HG02678 (cell line): ENCODE measurements at regions not wholly inside any gene's neighbourhood (a gene's known extent, or its start where the extent isn't known, plus 50 kb on each side); places are given as distances from the start of the nearest gene placed in this dataset.
A peak's percentile ranks its signal among the peaks of the same experiment; 100 is the strongest.
"Not testable (repeated sequence)": the region's sequence is repeated elsewhere in the genome, so short reads cannot be mapped to it uniquely, and the experiment has no call there.

Source experiments
- ATAC-seq: cut with Tn5 transposase; IDR thresholded peaks from one replicate; pipeline ENCODE4 v1.9.1; 2021; ENCODE audit warnings: mild to moderate bottlenecking, moderate library complexity; ENCODE audit not compliant: unreplicated experiment

- ATAC-seq: no peak
Measured at GRCh38 chr3:187795207-187795960, 50.1 kb upstream of the BCL6 start.

DNA sequence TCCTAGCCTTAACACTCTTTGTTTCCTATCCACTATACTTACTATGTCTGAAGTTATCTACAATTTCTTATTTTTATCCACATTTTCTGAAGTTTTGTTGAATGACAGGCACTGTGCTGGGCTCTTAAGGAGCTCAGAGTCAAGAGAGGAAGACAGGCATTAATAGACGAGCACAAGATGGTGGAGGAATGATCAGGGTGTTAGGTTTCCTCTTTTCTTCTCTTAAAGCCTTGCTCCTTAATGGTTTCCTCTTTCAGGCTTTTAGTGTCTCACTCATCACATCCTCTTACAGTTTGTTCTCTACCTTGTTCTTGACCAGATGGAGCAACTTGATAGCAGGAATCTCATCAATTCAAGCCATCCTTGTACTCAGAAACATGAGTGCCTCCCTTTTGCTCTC, 52.9 kb upstream of the BCL6 start:
- no peak for ATAC-seq

GRCh38 chr3:187798531-187799530, 53.6 kb upstream of the BCL6 start:
- ATAC-seq: no peak

- ATAC-seq: peak; percentile 47
Measured at GRCh38 chr3:187799942-187800641, 54.8 kb upstream of the BCL6 start.

GRCh38 chr3:187801152-187801551, 55.9 kb upstream of the BCL6 start:
- ATAC-seq: no peak

DNA sequence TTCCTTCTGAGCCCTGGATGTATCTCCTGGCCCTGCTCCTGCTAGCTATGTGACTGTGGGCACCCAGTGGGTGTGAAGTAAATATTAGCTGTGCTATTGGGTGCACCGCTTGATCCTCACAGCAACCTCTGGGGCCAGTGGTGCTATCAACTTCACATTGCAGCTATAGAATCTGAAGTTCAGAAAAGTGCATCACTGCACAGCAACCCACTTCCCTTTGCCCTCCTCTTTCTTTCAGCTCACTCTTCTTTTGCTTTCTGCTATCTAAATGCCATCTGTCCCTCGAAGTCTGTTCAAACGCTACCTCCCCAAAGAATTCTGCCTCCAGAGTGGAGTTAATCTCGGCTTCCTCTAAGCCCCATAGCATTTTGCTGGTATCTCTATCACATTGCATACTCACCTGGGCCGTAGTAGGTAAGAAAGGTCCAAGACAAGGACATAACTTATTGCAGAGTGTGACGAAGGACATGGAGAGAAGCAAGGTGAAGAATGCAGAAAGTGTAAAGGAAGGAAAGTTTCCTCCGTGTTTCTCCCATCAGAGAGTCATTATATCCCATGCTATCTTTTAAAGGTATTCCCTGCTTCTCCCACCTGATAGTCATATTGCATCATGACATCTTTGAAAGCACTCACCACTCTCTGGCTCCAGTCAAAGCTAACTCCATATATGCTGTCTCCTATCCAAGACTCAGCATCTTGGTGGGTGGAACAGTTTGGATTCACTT, 57.1 kb upstream of the BCL6 start:
- no peak for ATAC-seq

GRCh38 chr3:187802928-187803259, 57.6 kb upstream of the BCL6 start:
- peak; percentile 80 for ATAC-seq

DNA sequence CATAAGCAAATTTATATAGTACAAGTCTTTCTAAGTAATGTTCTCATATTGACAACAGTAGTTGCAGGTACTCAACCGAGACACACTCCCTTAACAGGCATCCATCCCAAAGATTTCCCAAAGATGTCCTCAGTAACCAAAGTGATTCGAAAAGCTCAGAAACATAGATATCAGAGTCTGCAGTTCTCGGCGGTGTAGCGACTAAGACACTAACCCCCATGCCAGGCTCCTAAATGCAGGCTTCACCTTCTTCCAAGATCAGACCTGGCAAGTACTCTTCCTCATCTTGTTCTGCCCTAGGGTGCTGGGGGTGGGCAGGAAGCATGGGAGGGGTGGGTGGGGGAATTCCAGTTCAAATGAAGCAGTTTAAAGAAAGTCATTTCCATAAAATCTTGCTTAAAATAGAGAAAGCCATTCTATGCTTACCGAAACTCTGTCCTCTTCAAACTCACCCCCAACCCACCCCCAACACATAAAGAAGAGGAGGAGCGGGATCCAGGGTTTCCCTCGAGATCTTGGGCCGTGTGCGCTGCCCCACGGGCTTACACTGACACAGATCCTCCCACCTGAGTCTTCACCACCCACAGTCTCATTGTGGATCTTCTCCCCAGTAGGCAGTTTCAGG, 59.0 kb upstream of the BCL6 start:
- ATAC-seq: no peak

GRCh38 chr3:187804745-187805121, 59.5 kb upstream of the BCL6 start:
- no peak for ATAC-seq

DNA sequence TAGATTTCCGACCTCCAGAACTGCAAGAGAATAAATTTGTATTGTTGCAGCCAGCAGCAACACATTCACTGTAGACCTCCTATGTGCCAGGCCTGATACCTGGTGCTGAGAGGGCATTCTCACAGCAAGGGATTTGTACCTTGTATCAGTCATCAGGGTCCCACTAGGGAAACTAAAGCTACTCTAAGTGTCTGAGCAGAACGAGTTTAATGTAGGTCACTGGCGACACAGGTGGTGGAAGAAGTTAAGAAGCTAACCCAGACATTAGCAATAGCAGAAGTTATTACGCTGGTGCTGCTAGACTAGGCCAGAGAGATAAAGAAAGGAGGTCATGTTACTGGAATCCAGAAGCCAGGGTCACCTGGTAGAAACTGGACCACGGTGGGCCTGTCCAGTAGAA, 60.5 kb upstream of the BCL6 start:
- no peak for ATAC-seq

- no peak for ATAC-seq
Measured at GRCh38 chr3:187807086-187807862, 62.0 kb upstream of the BCL6 start.

- no peak for ATAC-seq
Measured at GRCh38 chr3:187808527-187808895, 63.2 kb upstream of the BCL6 start.

DNA sequence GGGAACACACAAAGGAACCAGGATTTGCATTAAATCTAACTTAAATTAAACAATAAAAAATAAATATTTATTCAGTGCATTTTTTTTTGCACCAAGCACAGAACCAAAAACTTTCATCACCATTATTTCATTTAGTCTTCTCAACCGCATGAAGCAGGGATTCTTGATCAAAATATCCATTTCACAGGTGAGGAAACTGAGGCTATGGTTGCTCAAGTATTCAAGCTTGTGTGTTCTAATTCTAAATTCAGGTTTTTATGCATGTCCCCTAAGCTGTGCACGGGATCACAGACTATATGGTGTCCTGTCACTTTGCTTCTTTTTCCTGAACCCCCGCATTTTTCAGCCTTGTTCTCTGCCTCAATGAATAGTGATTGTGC, 64.3 kb upstream of the BCL6 start:
- no peak for ATAC-seq

DNA sequence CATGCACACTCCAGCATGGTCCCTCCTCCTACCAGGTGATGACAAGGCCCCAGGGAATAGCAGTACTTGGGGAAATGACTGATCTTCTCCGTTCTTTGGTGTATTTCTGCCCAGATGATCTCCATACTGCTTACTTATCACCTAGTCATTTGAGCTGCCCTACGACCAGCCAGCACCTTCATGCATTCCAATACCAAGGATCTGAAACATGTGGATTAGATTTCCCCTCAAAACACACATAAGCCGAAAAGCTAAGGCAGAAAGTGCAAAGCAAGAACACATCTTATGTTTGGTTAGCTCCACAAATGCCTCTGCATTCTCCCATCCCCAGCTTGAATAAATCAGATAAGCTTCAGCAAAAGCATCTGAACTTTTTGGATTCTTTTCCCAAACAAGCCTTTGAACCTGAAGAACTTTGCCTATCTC, 64.8 kb upstream of the BCL6 start:
- no peak for ATAC-seq

GRCh38 chr3:187811585-187812250, 66.5 kb upstream of the BCL6 start:
- no peak for ATAC-seq

GRCh38 chr3:187812496-187812895, 67.2 kb upstream of the BCL6 start:
- no peak for ATAC-seq

- no peak for ATAC-seq
Measured at GRCh38 chr3:187813198-187813597, 67.9 kb upstream of the BCL6 start.

DNA sequence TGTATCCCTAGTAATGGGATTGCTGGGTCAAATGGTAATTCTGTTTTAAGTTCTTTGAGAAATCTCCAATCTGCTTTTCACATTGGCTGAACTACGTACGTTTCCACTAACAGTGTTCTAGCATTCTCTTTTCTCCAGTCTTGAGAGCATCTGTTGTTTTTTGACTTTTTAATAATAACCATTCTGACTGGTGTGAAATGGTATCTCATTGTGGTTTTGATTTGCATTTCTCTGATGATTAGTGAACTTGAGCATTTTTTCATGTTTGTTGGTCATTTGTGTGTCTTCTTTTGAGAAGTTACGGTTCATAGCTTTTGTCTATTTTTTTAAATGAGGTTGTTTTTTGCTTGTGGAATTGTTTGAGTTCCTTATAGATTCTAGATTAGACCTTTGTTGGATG, 72.5 kb upstream of the BCL6 start:
- ATAC-seq: not testable (repeated sequence)

DNA sequence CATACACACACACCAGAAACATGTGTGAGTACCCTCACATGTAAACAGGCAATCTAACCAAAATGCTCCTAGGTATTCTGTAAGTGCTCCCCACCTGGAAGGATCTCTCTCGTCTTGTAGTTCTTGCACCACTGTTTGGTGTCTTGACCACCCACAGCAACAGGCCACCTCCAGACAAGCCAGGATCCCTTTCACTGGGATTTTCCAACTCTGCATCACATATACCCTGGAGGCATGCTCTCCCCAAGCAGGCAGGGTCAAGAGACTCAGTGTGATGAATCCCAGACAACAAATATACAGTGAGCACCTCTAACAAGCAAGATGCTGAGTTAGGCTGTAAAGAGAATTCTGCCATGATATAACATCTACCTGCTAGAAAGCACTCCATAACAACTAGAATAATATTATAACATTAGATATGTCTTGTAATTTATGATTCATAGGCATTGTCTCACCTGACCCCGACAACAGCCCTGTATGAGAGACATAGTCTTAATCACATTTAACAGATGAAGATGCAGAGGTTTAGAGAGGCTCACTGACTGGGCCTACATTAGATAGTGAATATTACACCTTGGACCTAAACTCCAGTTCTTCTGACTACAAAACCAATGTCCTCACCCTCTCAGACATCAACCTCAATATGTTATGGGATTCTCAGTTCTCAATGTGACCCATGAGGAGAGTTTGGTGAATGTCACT, 76.5 kb upstream of the BCL6 start:
- ATAC-seq: no peak
